ENCODE measurements at regions not wholly inside any gene's neighbourhood (a gene's known extent, or its start where the extent isn't known, plus 50 kb on each side); places are given as distances from the start of the nearest gene placed in this dataset.

DNA sequence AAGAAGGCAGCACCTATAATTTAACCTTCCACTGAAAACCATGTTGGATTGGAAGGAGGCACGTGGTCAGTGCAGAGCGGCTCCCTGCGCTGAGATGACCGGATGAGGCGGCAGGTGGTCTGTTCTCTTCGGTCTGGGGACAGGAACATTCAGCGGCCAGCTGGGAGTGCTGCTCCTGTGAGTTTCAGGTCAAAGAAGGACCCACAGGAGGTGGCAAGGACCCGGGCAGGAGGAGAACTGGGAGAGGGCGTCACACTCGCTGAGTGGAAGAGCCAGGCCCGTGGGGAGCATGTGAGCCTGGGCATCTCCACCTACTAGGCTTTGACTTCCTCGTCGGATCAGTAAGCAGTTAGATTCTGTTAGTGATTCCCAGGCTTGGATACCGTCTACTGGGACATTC is 113.4 kb upstream of the SHH start:
- TF ChIP-seq, protein P1, sequence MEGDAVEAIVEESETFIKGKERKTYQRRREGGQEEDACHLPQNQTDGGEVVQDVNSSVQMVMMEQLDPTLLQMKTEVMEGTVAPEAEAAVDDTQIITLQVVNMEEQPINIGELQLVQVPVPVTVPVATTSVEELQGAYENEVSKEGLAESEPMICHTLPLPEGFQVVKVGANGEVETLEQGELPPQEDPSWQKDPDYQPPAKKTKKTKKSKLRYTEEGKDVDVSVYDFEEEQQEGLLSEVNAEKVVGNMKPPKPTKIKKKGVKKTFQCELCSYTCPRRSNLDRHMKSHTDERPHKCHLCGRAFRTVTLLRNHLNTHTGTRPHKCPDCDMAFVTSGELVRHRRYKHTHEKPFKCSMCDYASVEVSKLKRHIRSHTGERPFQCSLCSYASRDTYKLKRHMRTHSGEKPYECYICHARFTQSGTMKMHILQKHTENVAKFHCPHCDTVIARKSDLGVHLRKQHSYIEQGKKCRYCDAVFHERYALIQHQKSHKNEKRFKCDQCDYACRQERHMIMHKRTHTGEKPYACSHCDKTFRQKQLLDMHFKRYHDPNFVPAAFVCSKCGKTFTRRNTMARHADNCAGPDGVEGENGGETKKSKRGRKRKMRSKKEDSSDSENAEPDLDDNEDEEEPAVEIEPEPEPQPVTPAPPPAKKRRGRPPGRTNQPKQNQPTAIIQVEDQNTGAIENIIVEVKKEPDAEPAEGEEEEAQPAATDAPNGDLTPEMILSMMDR (IDR thresholded peaks at IDR 0.05 in 8 of 11, conservative IDR thresholded peaks at IDR 0.05 in 3 of 11): no peak
- TF ChIP-seq POLR2A (IDR thresholded peaks at IDR 0.05): no peak
- no peak for TF ChIP-seq POLR2AphosphoS5 (IDR thresholded peaks at IDR 0.05)
